Neural progenitor cell (in vitro differentiated cells): ENCODE measurements at regions not wholly inside any gene's neighbourhood (a gene's known extent, or its start where the extent isn't known, plus 50 kb on each side); places are given as distances from the start of the nearest gene placed in this dataset.

Source experiments
- EZH2 ChIP-seq: fragments of 200-600 bp; sonication (generic); IDR thresholded peaks from 2 replicates; pipeline ENCODE4 v1.6.1; 2017; ENCODE audit warnings: antibody characterized with exemption, mild to moderate bottlenecking, moderate library complexity
- TF ChIP-seq, protein P1 (sequence below): fragments of 200-600 bp; sonication (generic); IDR thresholded peaks from 2 replicates; pipeline ENCODE4 v1.5.1; 2017; ENCODE audit warnings: antibody characterized with exemption, mild to moderate bottlenecking

DNA sequence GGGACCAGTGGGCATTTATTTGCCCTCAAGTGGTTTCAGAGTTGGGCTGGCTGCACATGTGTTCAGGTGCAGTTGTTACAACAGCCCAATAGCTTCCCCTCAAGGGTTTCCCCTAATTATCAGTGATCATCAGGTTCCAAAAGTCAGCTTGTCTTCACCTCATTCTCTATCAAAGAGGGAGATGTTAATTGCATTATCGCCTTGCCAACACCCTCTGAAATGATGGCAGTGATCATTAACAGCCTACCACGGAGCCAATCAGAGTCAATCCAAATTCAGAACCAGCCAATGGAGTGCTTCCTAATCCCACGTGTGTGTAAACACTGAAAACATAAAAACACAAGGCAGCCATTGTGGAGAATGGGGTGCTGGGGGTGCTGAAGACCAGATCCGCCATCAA lies 248.4 kb upstream of the ZNF507 start:
- TF ChIP-seq EZH2 = no peak
- TF ChIP-seq, protein P1, sequence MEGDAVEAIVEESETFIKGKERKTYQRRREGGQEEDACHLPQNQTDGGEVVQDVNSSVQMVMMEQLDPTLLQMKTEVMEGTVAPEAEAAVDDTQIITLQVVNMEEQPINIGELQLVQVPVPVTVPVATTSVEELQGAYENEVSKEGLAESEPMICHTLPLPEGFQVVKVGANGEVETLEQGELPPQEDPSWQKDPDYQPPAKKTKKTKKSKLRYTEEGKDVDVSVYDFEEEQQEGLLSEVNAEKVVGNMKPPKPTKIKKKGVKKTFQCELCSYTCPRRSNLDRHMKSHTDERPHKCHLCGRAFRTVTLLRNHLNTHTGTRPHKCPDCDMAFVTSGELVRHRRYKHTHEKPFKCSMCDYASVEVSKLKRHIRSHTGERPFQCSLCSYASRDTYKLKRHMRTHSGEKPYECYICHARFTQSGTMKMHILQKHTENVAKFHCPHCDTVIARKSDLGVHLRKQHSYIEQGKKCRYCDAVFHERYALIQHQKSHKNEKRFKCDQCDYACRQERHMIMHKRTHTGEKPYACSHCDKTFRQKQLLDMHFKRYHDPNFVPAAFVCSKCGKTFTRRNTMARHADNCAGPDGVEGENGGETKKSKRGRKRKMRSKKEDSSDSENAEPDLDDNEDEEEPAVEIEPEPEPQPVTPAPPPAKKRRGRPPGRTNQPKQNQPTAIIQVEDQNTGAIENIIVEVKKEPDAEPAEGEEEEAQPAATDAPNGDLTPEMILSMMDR = no peak
